Fibroblast of upper back skin (primary cell): ENCODE measurements at regions not wholly inside any gene's neighbourhood (a gene's known extent, or its start where the extent isn't known, plus 50 kb on each side); places are given as distances from the start of the nearest gene placed in this dataset.
A peak's percentile ranks its signal among the peaks of the same experiment; 100 is the strongest.
"Not testable (repeated sequence)": the region's sequence is repeated elsewhere in the genome, so short reads cannot be mapped to it uniquely, and the experiment has no call there.

ENCODE experiments used
- DNase-seq: peaks from one replicate; pipeline ENCODE4 v3.0.0-alpha.2; 2013

DNA sequence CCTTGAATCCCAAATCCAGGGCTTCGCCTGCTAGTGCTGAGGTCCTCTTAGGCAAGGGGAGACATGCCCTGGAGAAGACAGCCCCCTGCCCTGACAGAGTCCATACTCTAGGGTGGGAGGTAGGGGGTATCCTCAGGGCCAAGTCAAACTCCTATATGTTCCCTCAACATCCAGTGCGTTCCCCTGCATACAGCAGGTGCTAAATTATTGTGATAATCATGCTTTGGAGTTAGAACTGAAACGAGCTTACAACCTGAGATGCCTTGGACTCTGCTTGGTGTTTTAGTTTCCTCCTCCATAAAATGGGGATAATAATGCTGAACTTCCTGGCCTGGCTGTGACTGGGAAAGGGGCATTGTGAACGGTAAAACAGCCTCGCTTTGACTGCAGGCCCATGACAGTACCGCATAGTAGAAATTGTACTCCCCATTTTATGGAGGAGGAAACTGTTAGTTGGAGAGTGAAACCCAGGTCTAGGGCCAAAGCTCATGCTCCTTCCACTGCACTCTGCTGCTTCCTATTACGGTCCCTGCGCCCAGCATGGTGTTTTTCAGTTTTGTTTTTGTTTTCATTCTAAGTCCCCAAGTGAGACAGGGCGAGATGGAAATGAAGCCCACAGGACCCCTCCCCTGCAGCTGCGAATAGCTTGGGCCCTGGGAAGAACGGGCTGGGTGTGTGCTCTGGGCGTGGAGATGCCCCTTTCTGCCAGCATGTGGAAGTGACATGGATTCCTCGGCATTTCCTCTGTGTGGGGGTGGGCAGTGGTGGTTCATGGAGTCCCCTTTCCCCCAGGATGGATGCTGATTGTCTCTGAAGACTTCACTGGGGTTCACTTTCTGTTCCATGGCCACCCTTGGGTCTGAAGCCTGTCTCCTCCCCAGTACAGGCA lies 162.5 kb downstream of the VEGFA start:
- no peak for DNase-seq

DNA sequence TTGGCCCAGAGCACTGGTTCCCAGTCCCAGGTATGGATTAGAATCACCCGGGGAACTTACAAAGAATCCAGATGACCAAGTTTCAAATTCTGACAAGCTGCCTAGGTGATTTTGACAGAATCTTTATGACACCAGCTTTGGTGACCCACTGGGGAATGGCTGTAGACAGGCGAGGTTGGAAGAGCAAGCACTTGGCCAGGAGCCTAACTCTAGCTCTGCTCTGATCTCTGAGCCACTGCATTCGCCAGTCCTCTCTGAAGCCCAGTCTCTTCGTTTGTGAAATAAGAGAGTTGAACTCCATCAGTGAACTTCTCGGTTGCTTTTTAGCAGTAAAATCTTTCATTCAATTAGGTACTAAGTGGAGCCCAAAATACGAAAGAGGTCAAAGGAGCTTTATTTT lies 161.2 kb downstream of the VEGFA start:
- no peak for DNase-seq

GRCh38 chr6:43930440-43931154 lies 160.6 kb downstream of the VEGFA start:
- no peak for DNase-seq

DNA sequence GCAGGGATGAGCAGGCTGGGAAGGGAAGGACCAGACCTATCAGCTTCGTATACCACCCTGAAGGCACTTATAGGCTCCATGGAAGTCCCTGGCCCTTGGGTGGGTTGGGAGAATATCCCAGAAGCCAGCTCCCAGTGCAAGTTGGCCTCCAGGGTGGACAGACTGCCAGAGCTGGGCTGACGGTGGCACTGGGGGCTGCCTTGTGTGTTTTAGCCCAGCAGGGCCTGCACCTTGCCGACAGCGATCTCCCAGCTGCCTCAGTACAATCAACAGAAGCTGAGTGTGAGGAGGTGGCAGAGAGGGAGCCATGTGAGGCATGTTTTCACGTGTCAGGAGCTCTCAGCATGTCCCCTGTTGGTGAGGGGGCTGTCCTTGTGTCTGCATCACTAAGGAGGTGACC lies 159.5 kb downstream of the VEGFA start:
- DNase-seq: no peak

DNA sequence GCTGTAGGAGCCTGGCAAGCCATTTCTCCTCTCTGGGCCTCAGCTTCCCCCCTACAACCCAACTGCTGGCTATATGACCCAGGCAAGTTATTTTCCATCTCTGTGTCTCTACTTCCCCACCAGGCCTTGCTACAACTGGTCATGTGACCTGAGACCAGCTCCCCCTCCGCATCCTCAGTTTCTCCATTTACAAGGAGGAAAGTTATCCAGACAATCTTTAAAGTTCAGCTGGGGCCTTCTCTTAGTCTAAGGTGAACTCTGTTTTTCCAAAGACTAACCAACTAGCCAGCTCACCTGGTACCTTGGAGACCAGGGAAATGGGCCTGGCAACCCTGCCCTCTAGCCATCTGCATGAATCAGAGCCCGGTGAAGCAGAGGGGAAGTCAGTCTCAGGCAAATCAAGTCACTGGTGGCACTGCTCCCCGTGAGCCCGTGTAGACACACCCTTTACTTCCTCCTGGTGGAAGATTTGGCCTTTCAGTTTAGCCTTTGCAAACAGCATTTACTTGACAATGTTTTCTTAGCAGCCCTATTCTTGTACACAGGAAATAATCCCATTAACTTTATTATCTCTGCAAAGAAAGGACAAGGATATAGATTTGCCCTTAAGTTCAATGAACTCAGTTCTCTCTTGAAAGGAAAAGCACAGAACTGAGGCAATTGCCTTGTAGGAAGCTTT lies 157.7 kb downstream of the VEGFA start:
- no peak for DNase-seq

DNA sequence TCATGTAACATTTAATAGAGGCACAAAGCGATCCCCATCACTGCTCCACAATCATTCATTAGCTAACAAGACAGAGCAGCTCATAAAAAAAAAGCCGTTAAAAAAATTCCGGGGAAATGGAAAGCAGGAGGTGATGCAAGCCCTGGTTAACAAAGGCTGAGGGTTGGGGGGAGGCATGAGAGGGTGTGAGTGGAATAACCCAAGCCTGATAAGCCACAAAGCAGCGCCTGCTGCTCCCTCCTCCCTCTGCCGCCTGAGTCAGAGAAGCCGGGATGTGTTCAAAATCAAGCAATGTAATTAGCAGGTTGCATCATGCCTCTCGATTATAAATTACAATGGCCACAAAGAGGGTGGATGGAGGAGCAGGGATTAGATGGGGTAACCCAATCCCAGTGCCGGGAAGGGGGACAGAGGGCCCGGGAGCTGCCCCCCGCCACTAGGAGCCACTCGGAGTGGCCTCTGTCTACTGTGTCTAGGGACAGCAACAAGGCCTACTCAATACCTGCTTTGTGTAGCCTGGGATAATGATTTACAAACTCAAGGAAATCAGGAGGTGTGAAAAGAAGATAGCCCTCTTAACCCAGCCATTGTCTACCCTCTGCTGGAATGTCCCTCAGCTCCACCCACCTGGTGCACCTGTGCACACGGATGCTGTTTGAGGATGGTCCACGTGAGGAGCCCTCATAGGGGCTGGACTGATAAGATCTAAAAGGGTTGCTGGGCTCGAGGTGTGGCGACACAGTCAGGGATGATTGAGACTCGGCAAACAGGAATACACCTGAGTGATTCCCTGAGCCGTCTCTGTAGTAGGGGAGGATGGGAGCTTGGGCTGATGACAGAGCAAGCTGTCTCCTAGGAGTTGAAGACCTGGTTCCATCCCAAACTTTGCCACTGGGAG lies 156.9 kb downstream of the VEGFA start:
- DNase-seq: peak; percentile 99

GRCh38 chr6:43925636-43926139 lies 155.7 kb downstream of the VEGFA start:
- not testable (repeated sequence) for DNase-seq

GRCh38 chr6:43924222-43924702 lies 154.3 kb downstream of the VEGFA start:
- DNase-seq: peak; percentile 45

- peak; percentile 49 for DNase-seq
Measured at GRCh38 chr6:43923376-43924221, 153.6 kb downstream of the VEGFA start.

DNA sequence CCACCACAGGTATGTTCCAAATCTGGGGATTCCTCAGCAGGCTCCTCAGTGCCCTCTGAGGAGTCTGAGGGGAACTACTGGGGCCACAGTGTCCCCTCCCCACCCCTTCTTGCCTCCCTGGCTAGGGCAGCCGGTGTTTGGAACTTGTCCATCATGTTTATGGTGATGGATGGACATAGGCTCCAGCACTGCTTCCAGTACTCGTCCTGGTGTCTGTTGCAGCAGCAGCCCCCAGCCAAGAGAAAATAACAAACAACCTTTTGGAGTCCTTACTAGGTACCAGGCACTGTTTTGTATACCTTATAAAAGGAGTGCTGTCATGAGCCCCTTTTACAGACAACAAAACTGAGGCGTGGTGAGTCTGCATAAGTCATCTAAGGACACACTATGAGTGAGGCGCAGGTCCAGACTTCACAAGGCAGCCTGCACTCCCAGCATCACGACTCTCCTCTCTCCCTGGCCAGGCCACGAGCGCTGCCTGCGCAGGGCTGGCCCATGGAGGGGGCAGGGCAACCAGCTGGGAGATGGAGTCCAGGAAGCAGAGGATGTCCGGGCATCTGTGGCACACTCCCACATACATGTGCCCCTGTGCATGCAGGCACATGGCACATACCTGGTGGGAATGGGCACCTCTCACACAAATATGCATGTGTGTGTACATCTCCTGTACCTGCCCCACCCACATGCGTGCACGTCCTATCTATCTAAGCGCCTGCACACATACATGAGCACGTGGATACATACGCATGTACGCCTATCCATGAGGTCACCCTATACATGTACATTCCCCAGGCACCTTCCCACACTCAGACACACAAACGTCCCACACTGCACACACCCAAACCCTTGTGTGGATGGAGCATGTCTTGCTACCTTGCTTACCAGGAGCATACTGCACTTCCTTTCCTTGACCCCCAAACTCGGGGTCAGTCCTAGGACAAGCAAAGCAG lies 152.7 kb downstream of the VEGFA start:
- no peak for DNase-seq

DNA sequence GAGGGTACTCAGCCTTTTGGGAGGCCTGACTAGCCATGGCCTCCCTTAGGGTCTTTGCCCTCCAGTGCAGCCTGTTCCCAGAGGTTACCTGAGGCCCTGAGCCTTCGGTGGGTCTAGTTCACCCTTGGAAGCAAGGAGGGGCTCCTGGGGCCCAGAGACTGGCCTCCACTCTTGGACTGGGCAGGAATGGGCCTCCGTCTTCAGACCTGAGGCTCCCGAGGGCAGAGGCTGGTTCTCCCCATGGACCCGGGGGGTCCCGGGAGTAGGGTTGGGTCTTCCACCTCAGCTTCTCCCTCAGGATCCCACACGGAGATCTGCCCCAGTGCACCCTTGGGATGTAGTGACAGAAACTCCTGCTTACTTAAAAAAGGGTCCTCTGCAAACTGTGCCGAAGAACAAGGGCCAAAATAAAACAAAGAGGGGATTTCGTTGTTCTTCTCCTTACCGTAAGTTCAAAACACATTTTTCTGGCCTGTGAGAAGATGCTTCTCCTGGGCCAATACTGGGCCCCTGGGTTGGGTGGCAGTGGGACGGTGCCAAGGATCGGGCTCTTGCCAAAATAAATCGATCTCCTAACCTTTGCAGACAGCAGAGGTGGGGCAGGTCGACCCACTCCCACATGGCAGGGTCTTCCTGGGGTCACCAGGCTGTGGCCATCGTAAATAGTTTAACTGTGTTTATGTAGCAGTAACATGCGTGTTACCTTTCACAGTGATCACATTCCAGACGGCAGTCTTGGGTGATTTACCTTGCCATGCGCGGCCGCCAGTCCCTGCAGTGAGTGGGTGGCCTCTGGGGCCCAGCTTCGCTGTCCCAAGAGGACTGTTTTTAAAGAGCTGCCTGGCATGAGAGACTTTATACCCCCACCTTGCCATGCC lies 151.8 kb downstream of the VEGFA start:
- no peak for DNase-seq

DNA sequence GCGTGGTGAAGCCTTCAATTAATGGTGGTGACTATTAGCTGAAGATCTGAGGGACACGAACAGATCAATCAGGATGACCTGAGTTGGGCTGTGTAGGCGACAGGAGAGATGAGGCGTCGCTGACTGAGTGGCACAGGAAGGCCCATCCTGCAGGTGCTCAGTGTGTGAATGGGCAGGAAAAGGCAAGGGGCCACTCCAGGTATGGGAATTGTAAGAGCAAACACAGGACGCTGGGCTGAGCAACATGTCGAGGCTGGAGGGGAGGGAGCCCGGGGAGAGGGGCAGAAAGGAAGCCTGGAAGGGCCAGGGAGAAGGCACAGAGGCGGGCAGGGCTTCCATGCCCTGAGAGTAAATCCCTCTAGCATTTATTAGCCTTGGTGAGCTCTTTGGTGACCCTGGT lies 151.0 kb downstream of the VEGFA start:
- no peak for DNase-seq

GRCh38 chr6:43919774-43920173 lies 149.8 kb downstream of the VEGFA start:
- DNase-seq: no peak

DNA sequence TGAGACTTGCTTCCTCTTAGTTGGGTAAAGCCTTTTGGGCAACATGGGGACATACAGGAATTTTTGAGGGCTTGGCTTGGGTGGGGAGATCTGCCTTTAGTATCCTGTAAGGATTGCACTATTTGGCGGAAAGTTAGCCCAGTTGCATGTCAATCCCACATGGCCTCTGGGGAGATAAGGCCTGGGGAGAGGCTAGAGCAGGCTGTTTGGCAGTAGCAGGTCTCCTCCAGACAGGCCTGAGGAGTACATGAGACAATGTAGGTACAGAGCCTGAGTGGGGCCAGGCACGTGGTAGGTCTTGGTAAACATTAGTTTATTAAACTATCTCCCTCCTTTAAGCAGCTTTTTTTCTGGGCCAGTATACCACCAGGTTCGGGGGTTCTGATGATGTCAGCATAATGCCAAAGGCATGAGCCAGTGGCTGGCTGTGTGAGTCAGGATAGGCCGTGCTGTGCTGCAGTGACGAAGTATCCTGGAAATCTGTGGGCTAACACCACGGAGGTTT lies 147.9 kb downstream of the VEGFA start:
- DNase-seq: peak; percentile 69

GRCh38 chr6:43916924-43917877 lies 147.2 kb downstream of the VEGFA start:
- peak; percentile 87 for DNase-seq

GRCh38 chr6:43915986-43916923 lies 146.2 kb downstream of the VEGFA start:
- peak; percentile 50 for DNase-seq
